GM19397 (cell line): ENCODE measurements at regions not wholly inside any gene's neighbourhood (a gene's known extent, or its start where the extent isn't known, plus 50 kb on each side); places are given as distances from the start of the nearest gene placed in this dataset.
"Not testable (repeated sequence)": the region's sequence is repeated elsewhere in the genome, so short reads cannot be mapped to it uniquely, and the experiment has no call there.

Experiments
- ATAC-seq: cut with Tn5 transposase; IDR thresholded peaks from one replicate; pipeline ENCODE4 v1.9.1; 2021; ENCODE audit warnings: mild to moderate bottlenecking, moderate library complexity; ENCODE audit not compliant: unreplicated experiment

DNA sequence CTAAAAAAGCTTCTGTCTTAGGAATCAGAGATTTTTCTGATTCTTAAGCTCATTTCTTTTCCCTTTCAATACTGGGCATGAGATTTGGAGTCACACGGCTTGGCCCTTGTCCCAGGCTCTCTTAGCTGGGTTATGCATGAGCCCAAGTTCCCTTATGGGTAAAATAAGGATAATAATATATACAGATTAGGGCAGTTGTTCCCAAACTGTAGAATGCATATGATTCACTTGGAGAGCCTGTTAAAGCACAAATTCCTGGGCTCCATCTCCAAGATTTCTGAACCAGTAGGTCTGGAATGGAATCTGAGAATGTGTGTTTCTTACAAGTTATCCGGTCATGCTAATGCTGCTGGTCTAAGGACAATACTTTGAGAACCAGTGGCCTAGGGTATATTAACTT is 154.0 kb downstream of the REEP3 start:
- ATAC-seq = no peak

GRCh38 chr10:63677001-63677400 is 155.8 kb downstream of the REEP3 start:
- ATAC-seq = no peak

- ATAC-seq = not testable (repeated sequence)
Measured at GRCh38 chr10:63680545-63680944, 159.3 kb downstream of the REEP3 start.

DNA sequence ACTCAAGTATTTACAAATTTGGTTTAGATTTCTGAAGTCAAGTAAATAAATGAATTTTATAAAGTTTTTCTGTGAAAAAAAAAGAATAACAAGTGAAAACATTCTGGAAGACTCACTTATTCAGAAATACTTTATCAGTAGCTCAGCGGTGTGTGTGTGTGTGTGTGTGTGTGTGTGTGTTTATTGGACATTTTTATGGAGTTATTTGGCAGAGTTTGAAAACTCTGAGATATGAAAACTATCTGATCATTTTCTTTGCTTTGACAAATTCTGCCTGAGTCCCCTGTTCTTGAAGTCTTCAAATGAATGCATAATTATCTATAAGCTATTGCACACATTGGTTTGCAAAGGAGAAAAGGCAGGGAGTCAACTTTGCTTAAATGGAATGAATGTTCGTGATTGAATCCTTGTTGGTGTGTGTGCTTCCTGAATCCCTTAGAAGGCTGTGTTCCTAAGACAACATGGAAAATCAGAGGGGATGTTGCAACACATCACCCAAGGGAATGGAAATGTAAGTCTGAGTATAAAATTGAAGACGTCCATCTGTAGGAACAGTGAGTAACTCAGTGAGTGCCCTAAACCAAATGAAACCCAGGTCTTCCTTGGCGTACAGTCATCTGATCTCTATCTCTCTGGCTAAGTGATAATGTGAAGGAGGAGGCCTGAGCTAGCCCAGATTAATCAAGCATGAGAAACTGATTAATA is 160.9 kb downstream of the REEP3 start:
- no peak for ATAC-seq

DNA sequence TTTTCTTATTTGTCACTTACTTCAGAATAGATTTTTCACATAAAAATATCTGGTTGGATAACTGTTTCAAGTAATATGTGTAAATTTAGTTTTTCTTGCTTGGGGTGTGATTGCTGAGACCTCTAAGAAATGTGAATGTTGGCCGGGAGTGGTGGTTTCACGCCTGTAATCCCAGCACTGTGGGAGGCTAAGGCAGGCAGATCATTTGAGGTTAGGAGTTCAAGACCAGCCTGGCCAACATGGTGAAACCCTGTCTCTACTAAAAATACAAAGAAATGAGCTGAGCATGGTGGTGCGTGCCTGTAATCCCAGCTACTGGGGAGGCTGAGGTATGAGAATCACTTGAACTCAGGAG is 161.5 kb downstream of the REEP3 start:
- ATAC-seq = not testable (repeated sequence)

DNA sequence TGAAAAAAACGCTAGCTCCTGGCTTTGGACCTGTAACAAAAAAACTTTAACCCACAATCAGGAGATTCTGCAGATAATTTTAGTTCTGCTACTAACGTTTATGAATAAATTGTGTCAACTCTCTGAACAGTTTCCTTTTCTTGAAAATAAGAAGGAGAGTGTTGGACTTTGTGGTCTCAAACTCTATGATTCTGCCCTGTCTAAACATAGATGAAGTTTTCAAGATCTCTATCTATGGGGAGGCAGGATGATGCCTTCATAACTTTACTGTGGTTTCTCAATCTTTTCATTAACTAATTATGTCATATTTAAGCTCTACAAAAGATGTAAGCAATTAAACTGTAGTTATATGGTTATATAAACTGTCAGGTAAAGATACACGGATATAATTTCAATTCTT is 162.0 kb downstream of the REEP3 start:
- ATAC-seq = no peak

GRCh38 chr10:63683686-63684085 is 162.5 kb downstream of the REEP3 start:
- no peak for ATAC-seq

DNA sequence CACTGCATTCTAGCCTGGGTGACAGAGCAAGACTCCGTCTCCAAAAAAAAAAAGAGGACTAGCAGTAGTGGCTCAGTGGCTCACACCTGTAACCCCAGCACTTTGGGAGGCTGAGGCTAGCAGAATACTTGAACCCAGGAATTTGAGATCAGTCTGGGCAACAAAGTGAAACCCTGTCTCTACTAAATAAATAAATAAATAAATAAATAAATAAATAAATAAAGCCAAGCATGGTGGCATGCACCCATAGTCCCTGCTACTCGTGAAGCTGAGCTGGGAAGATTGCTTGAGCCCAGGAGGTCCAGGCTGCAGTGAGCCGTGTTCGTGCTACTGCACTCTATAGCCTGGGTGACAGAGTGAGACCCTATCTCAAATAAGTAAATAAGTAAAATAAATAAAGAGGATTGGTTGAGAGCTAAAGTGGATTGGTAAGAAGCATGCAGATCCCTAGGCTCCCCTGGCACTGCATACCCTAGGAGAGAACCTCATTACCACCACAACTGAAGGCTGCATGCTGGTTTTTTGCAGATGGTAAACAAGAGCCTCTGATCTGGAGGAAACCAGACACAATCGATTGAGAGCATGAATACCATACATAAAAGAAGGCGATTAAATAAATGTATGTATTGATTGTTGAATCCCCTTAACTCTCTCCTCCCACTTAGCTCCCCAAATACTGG is 163.2 kb downstream of the REEP3 start:
- no peak for ATAC-seq

DNA sequence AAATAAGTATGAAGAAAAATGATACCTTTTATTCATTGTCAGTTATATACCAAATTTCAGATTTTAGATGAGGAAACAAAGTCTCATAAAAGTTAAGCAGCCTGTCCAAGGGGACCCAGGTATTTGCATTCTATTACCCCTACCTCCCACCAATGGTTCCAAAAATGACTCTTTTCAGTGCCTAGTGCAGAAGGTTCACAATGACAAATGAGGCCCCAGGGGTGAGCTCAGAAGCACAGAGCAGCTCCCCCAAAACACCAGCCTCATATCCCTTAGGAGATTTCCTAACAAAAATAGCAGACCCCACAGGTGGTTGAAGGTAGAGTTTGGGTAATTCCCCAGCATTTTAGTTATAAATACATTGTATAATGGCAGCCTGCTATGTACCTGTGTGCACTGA is 168.6 kb downstream of the REEP3 start:
- no peak for ATAC-seq

DNA sequence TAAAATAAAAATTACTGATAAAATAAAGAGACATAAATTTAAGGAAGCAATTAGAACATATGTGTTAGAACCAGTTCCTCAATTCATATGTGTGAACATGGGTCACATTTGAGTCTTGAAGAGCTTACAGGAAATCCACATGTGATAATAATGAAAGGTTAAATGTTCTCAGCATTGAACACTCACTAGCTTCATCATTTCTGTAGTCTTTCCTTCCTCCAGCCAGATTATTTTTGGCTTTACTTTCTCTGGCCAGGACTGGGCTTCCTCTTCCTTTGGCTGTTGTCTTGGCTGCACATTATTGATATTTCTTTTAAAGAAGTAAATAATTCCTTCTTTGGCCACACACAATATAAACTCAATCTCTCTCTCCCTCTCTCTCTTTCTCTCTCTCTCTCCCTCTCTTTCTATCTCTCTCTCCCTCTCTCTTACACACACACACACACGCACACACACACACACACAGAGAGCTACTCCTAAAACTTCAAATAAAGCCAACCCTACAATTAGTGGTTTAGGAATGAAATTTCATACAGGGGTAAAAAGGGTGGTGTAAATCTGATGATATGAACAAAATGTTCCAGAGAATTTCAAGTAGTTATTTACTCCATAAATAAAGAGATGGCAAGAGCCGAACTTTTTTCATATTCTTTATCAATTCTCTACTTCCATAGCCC is 171.2 kb downstream of the REEP3 start:
- ATAC-seq = no peak

DNA sequence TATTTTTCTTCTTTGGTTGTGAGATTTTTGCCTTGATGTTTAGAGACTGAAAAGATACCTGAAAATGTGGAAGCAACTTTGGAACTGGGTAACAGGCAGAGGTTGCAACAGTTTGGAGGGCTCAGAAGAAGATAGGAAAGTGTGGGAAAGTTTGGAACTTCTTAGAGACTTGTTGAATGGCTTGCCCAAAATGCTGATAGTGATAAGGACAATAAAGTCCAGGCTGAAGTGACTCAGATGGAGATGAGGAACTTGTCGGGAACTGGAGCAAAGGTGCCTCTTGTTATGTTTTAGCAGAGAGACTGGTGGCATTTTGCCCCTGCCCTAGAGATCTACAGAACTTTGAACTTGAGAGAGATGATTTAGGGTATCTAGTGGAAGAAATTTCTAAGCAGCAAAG is 171.8 kb downstream of the REEP3 start:
- not testable (repeated sequence) for ATAC-seq

DNA sequence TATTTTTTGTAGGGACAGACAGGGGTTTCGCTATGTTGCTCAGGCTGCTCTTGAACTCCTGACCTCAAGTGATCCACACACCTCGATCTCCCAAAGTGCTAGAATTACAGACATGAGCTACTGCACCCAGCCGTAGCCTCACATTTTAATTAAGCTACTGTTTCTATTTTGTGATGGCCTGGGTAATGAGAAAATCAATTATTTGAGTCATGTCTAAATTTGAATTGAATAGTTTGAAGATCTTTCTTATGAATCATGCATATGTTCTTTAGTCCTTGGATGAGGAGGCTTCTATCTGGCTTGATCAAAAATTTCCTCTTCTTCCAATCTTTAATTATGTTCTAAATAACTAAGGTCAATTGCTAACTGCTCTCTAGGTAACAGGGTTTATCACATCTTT is 175.0 kb downstream of the REEP3 start:
- no peak for ATAC-seq

- peak; percentile 58 for ATAC-seq
Measured at GRCh38 chr10:63697956-63698786, 177.0 kb downstream of the REEP3 start.

DNA sequence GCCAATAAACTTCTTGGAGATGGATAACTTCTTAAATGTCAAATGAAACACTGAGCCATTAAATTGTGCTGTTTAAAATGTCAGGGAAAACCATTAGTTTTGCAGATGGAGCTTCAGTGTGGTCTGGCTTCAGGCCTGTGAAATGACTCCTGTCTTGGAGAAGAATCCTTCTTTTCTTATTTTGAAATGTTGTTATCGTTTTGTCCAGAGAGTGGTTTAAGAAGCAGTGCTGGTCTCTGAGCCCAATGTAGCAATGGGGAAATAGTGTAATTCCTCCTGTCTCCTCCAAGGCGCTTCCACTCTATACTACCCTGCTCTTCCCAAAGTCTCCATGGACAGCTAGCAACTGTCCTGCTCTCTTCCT is 177.6 kb downstream of the REEP3 start:
- ATAC-seq = no peak

DNA sequence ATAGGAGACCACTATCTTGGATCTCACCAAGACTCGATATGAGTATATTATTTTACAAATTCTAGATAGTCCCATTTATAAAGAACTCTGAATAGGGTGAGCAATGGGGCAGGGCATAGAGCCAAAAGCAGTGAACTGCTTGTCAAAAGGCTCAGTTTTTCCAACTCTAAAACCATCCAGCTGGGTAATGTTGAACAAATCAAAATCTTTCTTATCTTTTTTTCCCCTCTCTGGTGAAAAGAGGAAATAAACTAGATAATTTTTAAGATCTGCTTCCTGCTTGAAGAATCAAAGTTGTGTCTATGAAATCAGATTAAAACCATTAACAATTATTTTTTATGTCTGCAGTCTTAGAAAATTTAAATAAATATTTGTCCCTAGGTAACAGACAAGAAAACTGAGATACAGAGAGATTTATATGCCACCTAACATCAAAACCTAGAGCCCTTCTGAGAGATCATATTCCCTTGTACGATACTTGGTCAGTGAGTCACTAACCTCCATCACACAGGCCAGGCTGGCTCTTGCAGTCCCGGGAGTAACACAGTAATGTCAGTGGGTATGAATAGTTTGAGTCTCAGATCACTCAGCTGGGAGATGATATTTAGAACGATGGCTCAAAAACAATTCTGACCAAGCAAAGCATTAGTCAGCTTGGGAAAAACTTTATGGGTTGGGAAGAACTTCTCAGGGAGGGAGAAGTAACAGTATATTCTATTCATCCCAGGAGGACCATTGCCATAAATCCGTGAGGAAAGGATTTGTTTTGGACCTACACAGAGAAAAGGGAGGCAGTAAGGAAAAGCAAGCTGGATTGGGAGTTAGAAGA is 178.8 kb downstream of the REEP3 start:
- ATAC-seq = no peak

DNA sequence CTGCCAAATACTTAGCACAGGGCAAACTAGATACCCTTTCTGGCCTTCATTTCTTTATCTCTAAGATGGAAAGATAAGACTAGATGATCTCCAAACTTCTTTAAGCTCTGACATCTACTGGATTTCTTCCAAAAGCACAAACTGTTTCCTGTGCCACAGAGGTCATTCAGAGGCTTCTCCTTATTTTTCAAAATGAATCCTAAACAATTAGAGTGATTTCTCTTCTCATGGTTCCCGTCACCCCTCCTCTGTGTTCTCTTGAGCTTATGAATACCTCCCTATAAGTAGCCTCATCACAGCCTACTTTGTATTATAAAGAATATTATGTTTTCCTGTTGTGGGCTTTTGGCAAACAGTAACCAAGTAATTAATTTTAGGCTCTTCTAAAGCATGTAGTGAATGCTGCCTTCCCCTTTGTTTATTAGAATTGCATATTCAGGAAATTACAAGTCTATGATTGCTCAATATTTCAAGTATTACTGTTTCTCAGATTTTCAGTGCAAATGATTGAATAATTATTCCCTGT is 179.5 kb downstream of the REEP3 start:
- no peak for ATAC-seq

DNA sequence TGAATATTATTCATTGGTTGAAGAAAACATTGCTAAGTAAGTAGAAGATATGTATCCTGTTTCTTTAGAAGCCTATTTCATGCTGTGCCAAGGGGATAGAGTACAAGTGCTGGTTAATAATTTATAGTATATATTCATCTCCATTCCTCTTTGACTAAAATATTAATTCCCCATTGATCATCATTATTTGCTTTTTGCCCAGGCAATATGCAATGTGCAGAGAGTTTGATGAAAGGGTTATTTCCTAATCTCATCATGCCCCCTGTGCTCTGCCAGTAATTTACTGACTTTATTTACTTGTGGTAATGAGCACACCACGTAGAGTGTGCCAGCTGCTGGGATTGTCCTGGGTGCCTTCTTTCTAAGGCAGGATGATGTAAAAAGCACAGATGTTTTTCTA is 180.9 kb downstream of the REEP3 start:
- no peak for ATAC-seq

- no peak for ATAC-seq
Measured at GRCh38 chr10:63703113-63703670, 182.0 kb downstream of the REEP3 start.

GRCh38 chr10:63703740-63704345 is 182.6 kb downstream of the REEP3 start:
- no peak for ATAC-seq
